Cardiac fibroblast (primary cell): ENCODE measurements at regions not wholly inside any gene's neighbourhood (a gene's known extent, or its start where the extent isn't known, plus 50 kb on each side); places are given as distances from the start of the nearest gene placed in this dataset.

ENCODE experiments used
- DNase-seq, 2 donors: peaks; one replicate each; pipeline versions ENCODE4 v3.0.0 to v3.0.0-alpha.2; 2010; ENCODE audit warnings: low read depth in 2 of 2
- H3K4me3 ChIP-seq, 2 donors: replicated peaks in 1 of 2; 1 replicate in 1 of 2; 2 replicates in 1 of 2; pipeline ENCODE4 v1.5.1; 2011; ENCODE audit warnings: low read depth in 2 of 2, low read length in 2 of 2, mild to moderate bottlenecking in 2 of 2, moderate library complexity in 1 of 2
- TF ChIP-seq, protein P1 (sequence below): IDR thresholded peaks from one replicate; pipeline ENCODE4 v1.5.1; 2011; ENCODE audit warnings: low read depth, mild to moderate bottlenecking, low read length, inconsistent platforms

DNA sequence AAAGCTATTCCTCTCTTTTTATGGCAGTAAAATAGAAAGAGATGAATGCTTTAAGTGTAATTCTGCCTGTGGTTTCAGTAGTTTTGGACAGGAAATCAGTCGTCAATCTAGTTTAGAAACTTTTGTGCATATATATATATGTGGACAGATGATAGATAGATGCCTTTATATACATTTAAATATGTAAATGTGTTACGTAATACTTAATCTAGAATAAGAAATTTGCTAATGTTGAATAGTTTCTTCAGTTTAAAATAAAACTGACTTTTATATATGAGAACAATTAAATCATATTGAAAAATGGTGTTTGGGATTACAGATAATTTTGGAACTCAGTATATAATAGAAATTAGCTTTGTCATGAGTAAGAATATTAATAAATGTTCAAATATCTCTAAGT is 1165.7 kb upstream of the NCAM2 start:
- no peak overlapping the region for H3K4me3 ChIP-seq
- DNase-seq, result no peak
- TF ChIP-seq, protein P1, sequence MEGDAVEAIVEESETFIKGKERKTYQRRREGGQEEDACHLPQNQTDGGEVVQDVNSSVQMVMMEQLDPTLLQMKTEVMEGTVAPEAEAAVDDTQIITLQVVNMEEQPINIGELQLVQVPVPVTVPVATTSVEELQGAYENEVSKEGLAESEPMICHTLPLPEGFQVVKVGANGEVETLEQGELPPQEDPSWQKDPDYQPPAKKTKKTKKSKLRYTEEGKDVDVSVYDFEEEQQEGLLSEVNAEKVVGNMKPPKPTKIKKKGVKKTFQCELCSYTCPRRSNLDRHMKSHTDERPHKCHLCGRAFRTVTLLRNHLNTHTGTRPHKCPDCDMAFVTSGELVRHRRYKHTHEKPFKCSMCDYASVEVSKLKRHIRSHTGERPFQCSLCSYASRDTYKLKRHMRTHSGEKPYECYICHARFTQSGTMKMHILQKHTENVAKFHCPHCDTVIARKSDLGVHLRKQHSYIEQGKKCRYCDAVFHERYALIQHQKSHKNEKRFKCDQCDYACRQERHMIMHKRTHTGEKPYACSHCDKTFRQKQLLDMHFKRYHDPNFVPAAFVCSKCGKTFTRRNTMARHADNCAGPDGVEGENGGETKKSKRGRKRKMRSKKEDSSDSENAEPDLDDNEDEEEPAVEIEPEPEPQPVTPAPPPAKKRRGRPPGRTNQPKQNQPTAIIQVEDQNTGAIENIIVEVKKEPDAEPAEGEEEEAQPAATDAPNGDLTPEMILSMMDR, result no peak

DNA sequence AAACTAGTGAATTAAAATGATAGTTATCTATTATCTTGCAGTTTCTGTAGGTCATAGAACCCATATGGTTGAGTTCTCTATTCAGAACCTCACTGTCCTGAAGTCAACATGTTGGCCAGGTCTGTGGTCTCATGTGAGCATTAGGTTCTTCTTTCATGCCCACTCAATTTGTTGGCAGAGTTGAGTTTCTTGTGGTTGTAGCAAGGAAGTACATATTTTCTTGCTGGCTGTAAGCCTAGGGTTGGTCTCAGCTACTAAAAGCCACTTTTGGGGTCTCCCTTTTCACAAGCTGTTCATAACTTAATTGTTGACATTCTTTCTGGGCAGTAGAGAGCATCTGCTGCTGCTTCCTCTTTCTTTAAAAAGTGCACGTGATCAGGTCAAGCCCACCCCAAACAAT is 1165.1 kb upstream of the NCAM2 start:
- no peak overlapping the region for H3K4me3 ChIP-seq
- DNase-seq, result no peak
- TF ChIP-seq, protein P1, result no peak

DNA sequence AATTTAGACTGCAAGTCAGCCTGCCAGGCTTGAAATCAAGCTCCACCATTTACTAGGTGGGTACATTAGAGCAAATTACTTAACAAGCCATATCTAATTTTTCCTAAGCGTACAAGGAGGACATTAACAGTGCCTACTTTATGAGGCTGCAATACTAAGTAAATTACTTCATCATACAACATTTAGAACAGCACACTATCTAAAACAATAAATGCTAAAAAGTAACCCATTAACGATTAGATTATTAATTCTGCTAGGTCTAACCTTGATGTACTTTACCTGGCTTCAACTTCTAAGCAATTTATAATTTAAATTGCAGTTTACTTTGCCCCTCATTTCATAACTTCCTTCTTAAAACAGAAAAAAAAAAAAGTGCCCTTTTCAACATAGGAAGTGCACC is 1155.6 kb upstream of the NCAM2 start:
- TF ChIP-seq, protein P1, result no peak
- H3K4me3 ChIP-seq, result no peak overlapping the region
- DNase-seq, result no peak

DNA sequence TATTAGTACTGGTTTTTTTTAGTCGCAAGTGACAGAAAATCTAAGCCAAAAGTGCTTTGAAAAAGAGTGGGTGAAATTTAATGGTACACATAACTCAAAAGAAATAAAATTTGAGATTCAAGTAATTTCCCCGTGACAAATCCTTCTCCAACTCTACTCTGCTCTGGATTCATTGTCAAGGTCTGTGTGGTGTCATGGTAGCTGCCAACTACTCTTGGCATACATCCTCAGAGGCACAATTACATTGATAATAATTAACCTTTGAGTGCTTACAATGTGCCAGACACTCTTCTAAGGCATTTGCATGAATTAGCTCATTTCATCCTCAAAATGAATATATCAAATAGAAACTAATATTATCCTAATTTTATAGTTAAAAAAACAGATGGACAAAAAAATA is 1153.9 kb upstream of the NCAM2 start:
- no peak overlapping the region for H3K4me3 ChIP-seq
- TF ChIP-seq, protein P1, result no peak
- no peak for DNase-seq

DNA sequence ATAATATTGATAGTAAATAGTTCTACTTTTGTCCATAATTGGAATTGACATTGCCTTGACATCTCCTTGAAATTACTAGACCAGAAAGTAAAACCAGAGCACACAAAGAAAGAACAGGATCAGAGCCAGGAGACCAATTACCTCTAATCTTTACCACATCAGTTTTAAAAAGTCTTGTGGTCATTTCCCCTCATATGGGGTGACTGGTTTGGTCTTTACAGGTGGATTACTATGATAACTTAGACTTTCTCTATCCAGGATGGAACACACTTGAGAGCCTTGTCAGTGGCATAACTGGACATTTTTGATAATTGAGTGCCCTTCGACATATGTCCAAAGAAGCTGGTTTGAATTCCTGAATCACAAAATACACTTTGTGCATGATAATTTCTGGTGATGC is 1148.1 kb upstream of the NCAM2 start:
- TF ChIP-seq, protein P1, result no peak
- no peak for DNase-seq
- no peak overlapping the region for H3K4me3 ChIP-seq

DNA sequence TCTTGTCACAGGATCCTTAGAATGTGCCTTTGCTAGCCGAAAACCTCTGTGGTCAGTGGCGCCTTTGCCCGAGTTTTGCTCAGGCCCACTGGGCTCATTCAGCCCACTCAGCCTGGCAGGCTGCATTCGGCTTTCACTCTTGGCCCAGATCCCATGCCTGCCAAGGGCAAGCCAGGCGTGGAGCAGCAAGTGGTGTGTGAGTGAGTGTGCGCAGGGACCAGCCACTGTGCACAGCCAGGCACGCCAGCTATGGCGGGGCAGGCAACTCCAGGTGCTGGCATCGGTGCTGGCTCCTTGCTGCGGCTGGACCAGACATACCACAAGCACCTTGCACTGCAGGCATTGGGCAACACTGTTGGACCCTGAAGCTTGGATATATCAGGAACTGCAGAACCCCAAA is 1145.1 kb upstream of the NCAM2 start:
- H3K4me3 ChIP-seq, result no peak overlapping the region
- no peak for DNase-seq
- TF ChIP-seq, protein P1, result no peak

DNA sequence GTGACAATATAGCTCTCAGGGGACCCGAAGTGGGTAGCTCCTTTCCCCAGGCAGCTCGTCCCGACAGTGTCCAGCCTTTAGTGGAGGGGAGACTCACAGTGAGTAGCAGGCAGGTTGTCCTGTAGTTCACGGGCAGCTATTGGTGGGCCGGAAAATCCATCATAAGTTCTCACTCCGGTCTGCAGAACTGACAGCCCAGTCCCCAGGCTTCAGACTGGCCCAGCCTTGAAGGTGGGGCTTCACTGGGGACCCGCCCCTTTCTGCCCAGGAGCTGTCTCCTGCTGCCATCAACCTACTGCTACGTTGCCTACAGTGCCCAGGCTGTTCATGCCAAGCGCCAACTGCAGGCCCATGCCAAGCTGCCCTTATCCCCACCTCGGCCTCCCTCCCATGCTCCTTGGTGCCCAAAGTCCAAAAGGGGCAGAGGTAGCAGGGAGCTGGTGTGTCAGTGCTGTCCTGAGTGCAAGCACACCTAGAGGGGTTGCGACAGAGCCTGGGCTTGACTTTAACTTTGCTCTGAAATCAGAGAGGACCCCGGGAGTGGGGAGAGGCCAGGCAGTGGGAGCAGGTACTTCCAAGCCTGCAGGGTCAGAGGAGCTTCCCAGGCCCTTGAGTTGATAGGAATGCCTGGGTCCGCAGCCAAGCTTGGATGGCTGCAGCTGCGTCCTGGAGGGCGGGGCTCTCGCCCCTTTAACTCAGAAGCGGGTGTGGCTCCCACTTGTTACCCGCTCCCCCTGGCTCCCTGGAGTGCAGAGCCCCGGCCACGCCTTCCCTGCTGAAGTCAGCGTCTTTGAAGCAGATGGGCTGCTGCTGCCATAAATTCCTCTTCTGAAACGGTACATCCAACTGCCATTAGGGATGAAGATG is 1144.3 kb upstream of the NCAM2 start:
- DNase-seq, result no peak
- no peak overlapping the region for H3K4me3 ChIP-seq
- TF ChIP-seq, protein P1, result no peak
